Right cardiac atrium (tissue), 5 donors: ENCODE measurements at regions not wholly inside any gene's neighbourhood (a gene's known extent, or its start where the extent isn't known, plus 50 kb on each side); places are given as distances from the start of the nearest gene placed in this dataset.
"Not testable (repeated sequence)": the region's sequence is repeated elsewhere in the genome, so short reads cannot be mapped to it uniquely, and the experiment has no call there.

Experiments used
- ATAC-seq, 2 donors: fragments of 200-7000 bp; cut with Tn5 transposase; one replicate each; pipeline versions ENCODE4 v1.8.0 to v1.9.1; 2020; ENCODE audit warnings: moderate library complexity in 2 of 2, mild to moderate bottlenecking in 1 of 2
- DNase-seq, 3 donors: peaks; one replicate each; pipeline ENCODE4 v3.0.0-alpha.2; 2020
- H3K27ac ChIP-seq: one replicate; pipeline ENCODE4 v1.5.1; 2013; ENCODE audit warnings: mild to moderate bottlenecking, low read length, control low read depth, moderate library complexity
- H3K27me3 ChIP-seq: one replicate; pipeline ENCODE4 v1.6.1; 2013; ENCODE audit not compliant: control insufficient read depth, insufficient read depth
- H3K4me1 ChIP-seq: one replicate; pipeline ENCODE4 v1.6.1; 2013; ENCODE audit warnings: low read length; ENCODE audit not compliant: control insufficient read depth, insufficient read depth
- H3K4me3 ChIP-seq: one replicate; pipeline ENCODE4 v1.5.1; 2013; ENCODE audit warnings: low read length, control low read depth
- H3K9me3 ChIP-seq: one replicate; pipeline ENCODE4 v1.6.1; 2013; ENCODE audit warnings: low read length; ENCODE audit not compliant: control insufficient read depth
- WGBS: extraction: QIAGEN DNeasy Blood & Tissue Kit; methylation state at CpG from one replicate; pipeline ENCODE4 v1.1.7; 2013; 5-methylcytosine and 5-hydroxymethylcytosine counted together
- intact Hi-C, 4 donors: fragments of 100-400 bp; cut with DNase I; formaldehyde crosslinking; loops; one replicate each; pipeline versions ENCODE4 v1.11.0 to v1.14.0; 2022 to 2023
- donor health status: healthy with polysubstance abuse.
- donor health status: DM: no; HTN: yes; CAD: no.
- donor health status: DM: no; HTN: no; CAD: no.
- donor health status: DM: no; HTN: yes; CAD: no; lungs with severe emphysema.
- donor health status: DM: yes; HTN: yes; CAD: no.

DNA sequence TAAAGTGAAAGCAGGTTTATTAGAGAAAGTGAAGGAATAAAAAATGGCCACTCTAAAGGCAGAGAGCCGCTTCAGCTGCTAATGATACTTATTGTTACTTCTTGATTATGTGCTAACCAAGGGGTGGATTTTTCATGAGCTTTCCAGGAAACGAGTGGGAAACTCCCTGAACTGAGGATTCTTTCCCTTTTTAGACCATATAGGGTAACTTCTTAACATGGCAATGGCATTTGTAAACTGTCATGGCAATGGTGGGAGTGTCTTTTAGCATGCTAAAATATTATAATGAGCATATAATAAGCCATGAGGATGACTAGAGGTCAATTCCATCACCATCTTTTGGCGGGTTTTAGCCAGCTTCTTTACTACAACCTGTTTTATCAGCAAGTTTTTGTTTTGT, 890.0 kb downstream of the UQCRFS1 start:
- no peak for ATAC-seq

DNA sequence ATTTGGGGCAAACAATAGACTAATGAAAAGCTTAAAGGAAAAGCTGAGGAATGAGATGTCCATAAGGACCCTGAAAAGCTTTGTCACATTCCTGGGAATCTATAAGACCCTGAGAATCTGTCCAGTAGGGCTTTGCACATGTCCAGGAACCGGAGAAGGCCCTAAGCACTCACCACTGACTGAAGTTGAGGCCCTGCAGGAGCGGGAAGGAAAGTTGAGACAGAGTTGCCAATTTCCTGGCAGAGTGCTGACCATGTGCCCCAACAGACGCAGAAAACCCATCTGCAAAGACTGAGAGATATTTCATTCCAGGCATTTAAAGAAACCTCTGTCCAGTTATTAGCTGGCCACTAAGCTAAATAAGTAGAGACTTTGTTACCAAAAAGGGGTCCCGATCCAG, 890.5 kb downstream of the UQCRFS1 start:
- intact Hi-C loops, result loop anchor here in 1 of 4 donors (10.0 kb wide), 1 partner anchor 348 kb away; no protein-coding TSS in a partner anchor
- Histone ChIP-seq H3K4me1 (no peaks in the 10 kb centered on the region), H3K4me3 (no peak overlapping the region), H3K27ac (no peak overlapping the region), H3K9me3 (no peaks in the 10 kb centered on the region), H3K27me3 (no peaks in the 10 kb centered on the region)
- WGBS, result 70% methylated on average over 4 of the region's 4 CpGs
- no peak for DNase-seq
- ATAC-seq, result no peak

More for the DNA sequence above, 890.0 kb downstream of the UQCRFS1 start:
- intact Hi-C loops, result loop anchor here in 1 of 4 donors (10.0 kb wide), 1 partner anchor 348 kb away; no protein-coding TSS in a partner anchor
- no peak for DNase-seq
- Histone ChIP-seq H3K27ac (no peak overlapping the region), H3K4me3 (no peak overlapping the region), H3K9me3 (no peaks in the 10 kb centered on the region), H3K27me3 (no peaks in the 10 kb centered on the region), H3K4me1 (no peaks in the 10 kb centered on the region)
- 60% methylated on average over 3 of the region's 3 CpGs for WGBS

DNA sequence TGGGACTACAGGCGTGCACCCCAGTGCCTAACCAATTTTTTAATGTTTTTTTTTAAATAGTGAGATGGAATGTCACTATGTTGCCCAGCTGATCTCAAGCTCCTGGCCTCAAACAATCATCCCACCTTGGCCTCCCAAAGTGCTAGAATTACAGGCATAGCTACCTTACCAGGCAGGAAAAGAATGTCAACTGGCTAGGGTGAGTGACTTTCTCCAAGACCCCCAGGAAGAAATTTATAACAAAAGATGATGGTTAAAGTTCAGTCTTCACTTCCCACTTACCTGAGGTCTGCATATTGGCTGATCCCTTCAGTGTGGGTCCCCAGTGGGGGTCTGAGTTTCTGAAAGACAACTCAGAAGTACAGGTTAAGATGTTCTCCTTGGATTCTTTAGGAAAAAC, 893.0 kb downstream of the UQCRFS1 start:
- 74% methylated on average over 1 of the region's 1 CpG for WGBS
- Histone ChIP-seq H3K4me3 (no peak overlapping the region), H3K27me3 (no peaks in the 10 kb centered on the region), H3K27ac (no peak overlapping the region), H3K9me3 (no peaks in the 10 kb centered on the region), H3K4me1 (no peaks in the 10 kb centered on the region)
- ATAC-seq (no peak), DNase-seq (no peak)
- intact Hi-C loops, result loop anchor here in 1 of 4 donors (10.0 kb wide), 1 partner anchor 345 kb away; no protein-coding TSS in a partner anchor

DNA sequence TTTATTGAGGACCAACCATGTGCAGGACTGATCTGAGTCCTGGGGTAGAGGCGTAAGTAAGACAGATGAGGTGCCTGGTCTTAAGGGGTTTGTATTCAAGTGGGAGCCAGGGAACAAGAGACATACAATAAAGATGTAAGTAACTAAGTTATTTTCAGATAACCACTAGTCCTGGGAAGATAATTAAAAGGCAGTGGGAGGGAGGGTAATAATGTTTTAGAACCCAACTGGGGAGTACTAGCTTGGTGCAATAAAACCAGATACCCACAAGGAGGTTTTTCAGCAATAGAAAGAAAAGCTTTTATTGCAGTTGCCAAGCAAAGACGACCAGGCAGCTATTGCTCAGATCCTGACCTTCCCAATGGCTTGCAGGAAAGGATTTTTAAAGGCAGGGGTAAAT, 893.7 kb downstream of the UQCRFS1 start:
- Histone ChIP-seq H3K4me3 (no peak overlapping the region), H3K9me3 (no peaks in the 10 kb centered on the region), H3K4me1 (no peaks in the 10 kb centered on the region), H3K27me3 (no peaks in the 10 kb centered on the region), H3K27ac (no peak overlapping the region)
- WGBS, result 46% methylated on average over 2 of the region's 2 CpGs
- DNase-seq (no peak), ATAC-seq (no peak)
- intact Hi-C loops, result no loop called here

GRCh38 chr19:28318469-28319179, 894.3 kb downstream of the UQCRFS1 start:
- no peaks in the 10 kb centered on the region for H3K9me3 ChIP-seq
- ATAC-seq (no peak), DNase-seq (no peak)
- 85% methylated on average over 9 of the region's 9 CpGs for WGBS
- intact Hi-C loops, result no loop called here
- no peak overlapping the region for H3K27ac ChIP-seq
- no peak overlapping the region for H3K4me3 ChIP-seq
- no peaks in the 10 kb centered on the region for H3K4me1 ChIP-seq
- no peaks in the 10 kb centered on the region for H3K27me3 ChIP-seq

DNA sequence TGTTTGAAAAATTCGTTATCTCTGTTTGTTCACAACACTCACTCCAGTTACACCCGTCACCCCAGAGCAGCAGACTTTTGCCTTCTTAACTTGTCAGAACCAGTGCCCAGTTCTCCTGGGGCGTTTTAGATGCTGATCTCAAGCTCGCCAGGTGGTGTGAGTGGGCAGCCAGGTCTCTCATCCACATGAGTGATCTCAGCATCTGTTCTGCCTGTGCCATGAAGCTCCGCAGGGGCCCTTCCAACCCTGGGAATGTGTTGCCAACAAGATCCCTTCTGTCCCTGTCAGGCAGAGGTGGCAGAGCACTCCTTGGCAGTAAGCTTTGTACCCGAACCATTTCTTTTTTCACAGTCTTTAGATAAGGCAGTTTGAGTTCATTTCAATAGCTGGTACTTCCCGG, 896.5 kb downstream of the UQCRFS1 start:
- H3K4me3 ChIP-seq, result no peak overlapping the region
- ATAC-seq, result no peak
- no peak overlapping the region for H3K27ac ChIP-seq
- 72% methylated on average over 7 of the region's 7 CpGs for WGBS
- H3K27me3 ChIP-seq, result no peaks in the 10 kb centered on the region
- H3K4me1 ChIP-seq, result no peaks in the 10 kb centered on the region
- H3K9me3 ChIP-seq, result no peaks in the 10 kb centered on the region
- intact Hi-C loops, result no loop called here
- no peak for DNase-seq

GRCh38 chr19:28314756-28315155, 898.2 kb downstream of the UQCRFS1 start:
- ATAC-seq (no peak), DNase-seq (no peak)
- 54% methylated on average over 3 of the region's 3 CpGs for WGBS
- Histone ChIP-seq H3K9me3 (no peaks in the 10 kb centered on the region), H3K27ac (no peak overlapping the region), H3K27me3 (no peaks in the 10 kb centered on the region), H3K4me3 (no peak overlapping the region), H3K4me1 (no peaks in the 10 kb centered on the region)
- intact Hi-C loops, result no loop called here

DNA sequence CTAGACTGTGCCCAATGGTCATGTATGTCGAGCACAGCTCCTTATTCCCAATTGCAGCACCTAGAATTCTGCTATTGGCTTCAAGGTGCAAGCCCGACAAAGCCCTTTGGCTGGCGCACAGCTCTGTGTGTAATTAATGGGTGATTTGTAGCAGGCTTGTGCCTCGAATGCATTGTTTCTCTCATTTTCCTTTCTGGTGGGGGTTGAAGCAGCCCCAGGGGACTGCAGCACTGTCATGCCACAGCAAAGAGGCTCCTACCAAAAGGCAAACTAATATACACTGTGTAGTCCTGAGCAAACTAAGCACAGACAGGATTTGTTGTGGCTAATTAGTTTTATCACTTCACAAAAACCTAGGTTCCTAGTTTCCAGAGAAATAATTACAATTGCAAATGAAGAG, 898.7 kb downstream of the UQCRFS1 start:
- Histone ChIP-seq H3K27ac (no peak overlapping the region), H3K4me3 (no peak overlapping the region), H3K4me1 (no peaks in the 10 kb centered on the region), H3K27me3 (no peaks in the 10 kb centered on the region), H3K9me3 (no peaks in the 10 kb centered on the region)
- 71% methylated on average over 4 of the region's 4 CpGs for WGBS
- ATAC-seq, result no peak
- DNase-seq, result no peak
- intact Hi-C loops, result no loop called here

DNA sequence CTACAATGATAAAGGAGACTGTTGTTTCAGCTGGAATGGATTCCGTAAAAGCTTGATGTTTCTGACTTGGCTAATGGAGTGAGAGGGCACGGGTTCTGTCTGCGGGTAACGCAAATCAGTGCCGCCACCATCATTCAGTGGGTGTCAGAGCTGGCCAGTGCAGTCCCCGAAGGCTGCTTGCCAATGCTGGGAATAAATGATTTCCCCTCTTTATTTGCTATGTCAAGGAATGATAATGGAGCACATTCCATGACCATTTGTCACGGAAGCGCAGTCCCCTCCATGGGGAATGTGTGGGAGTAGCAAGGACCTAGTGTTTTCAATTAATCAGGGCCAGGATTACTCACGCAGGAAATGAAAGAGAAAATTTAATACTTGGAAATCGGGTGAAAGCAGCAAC, 899.3 kb downstream of the UQCRFS1 start:
- intact Hi-C loops, result no loop called here
- H3K9me3 ChIP-seq, result no peaks in the 10 kb centered on the region
- H3K4me3 ChIP-seq, result no peak overlapping the region
- no peaks in the 10 kb centered on the region for H3K4me1 ChIP-seq
- ATAC-seq (peak; percentile 65 to 74), DNase-seq (peak in 2 of 3 donors; percentile 32 to 72)
- no peak overlapping the region for H3K27ac ChIP-seq
- WGBS, result 47% methylated on average over 10 of the region's 10 CpGs
- no peaks in the 10 kb centered on the region for H3K27me3 ChIP-seq

GRCh38 chr19:28312269-28312668, 900.7 kb downstream of the UQCRFS1 start:
- WGBS, result 43% methylated on average over 8 of the region's 8 CpGs
- ATAC-seq, result no peak
- intact Hi-C loops, result no loop called here
- Histone ChIP-seq H3K4me3 (no peak overlapping the region), H3K9me3 (no peaks in the 10 kb centered on the region), H3K27ac (no peak overlapping the region), H3K27me3 (no peaks in the 10 kb centered on the region), H3K4me1 (no peaks in the 10 kb centered on the region)
- no peak for DNase-seq

- H3K4me3 ChIP-seq, DNase-seq, H3K27me3 ChIP-seq, H3K4me1 ChIP-seq, H3K9me3 ChIP-seq, H3K27ac ChIP-seq, intact Hi-C loops, ATAC-seq: not testable (repeated sequence)
- 95% methylated on average over 1 of the region's 2 CpGs for WGBS
These were observed 902.1 kb downstream of the UQCRFS1 start for GRCh38 chr19:28310829-28311228.

GRCh38 chr19:28309070-28309469, 903.9 kb downstream of the UQCRFS1 start:
- no peaks in the 10 kb centered on the region for H3K9me3 ChIP-seq
- ATAC-seq (peak in 1 of 2 donors; percentile 39), DNase-seq (no peak)
- WGBS, result 45% methylated on average over 5 of the region's 5 CpGs
- H3K4me1 ChIP-seq, result no peaks in the 10 kb centered on the region
- intact Hi-C loops, result no loop called here
- H3K27ac ChIP-seq, result no peak overlapping the region
- H3K27me3 ChIP-seq, result no peaks in the 10 kb centered on the region
- no peak overlapping the region for H3K4me3 ChIP-seq
